K562 (cell line): ENCODE measurements at regions not wholly inside any gene's neighbourhood (a gene's known extent, or its start where the extent isn't known, plus 50 kb on each side); places are given as distances from the start of the nearest gene placed in this dataset.

Source experiments
- ATAC-seq: fragments of 200-7000 bp; cut with Tn5 transposase; 3 replicates; pipeline ENCODE4 v1.9.1; 2020; ENCODE audit warnings: moderate library complexity
- BruUV-seq: library from RNA; stranded (reverse); fragments of 400-500 nt; replicated peaks from 2 replicates; lab custom pipeline; 2021; lab: Mats Ljungman, UMichigan
- CTCF ChIA-PET: fragments of 300-600 bp; formaldehyde crosslinking; extraction: SDS; loops from one replicate; lab custom pipeline; 2021; ENCODE audit warnings: low intra/inter-chr PET ratio; lab: Yijun Ruan, JAX
- POLR2A ChIA-PET: fragments of 300-600, 350-650 bp; sonication (Branson Sonifier 250); formaldehyde crosslinking; extraction: SDS; loops from one replicate; lab custom pipeline; 2021; ENCODE audit warnings: antibody characterized with exemption, inconsistent platforms; lab: Yijun Ruan, JAX
- DNase-seq, 4 experiments: peaks; one replicate each; pipeline versions ENCODE4 v3.0.0 to v3.0.0-alpha.2; 2011 to 2018; ENCODE audit warnings: low spot score in 3 of 4, mixed read lengths in 3 of 4; ENCODE audit errors: extremely low read depth in 1 of 4
- FAIRE-seq: peaks from 2 replicates; lab custom pipeline; 2011; peaks lifted over from hg19 to GRCh38; lab: Jason Lieb, UNC
- H2AFZ ChIP-seq: 2 replicates; pipeline ENCODE4 v1.6.0; 2011; ENCODE audit warnings: low read depth, low read length, control low read depth, inconsistent platforms
- H3K27ac ChIP-seq: fragments of 200-600 bp; 3 replicates; pipeline ENCODE4 v1.8.0; 2011; ENCODE audit warnings: low read depth, mild to moderate bottlenecking, control low read depth, inconsistent platforms, low read length, moderate library complexity, mixed read lengths; ENCODE audit errors: extremely low read depth
- H3K27me3 ChIP-seq, 2 experiments: fragments of 300-600 bp in 1 of 2; 2 replicates in 1 of 2; 3 replicates in 1 of 2; pipeline versions ENCODE4 v1.6.0 to v1.8.0; 2011; ENCODE audit warnings: inconsistent platforms in 2 of 2, low read length in 2 of 2, mild to moderate bottlenecking in 1 of 2, mixed read lengths in 1 of 2, moderate library complexity in 1 of 2; ENCODE audit not compliant: control insufficient read depth in 2 of 2, insufficient read depth in 2 of 2
- H3K36me3 ChIP-seq: fragments of 300-600 bp; 3 replicates; pipeline ENCODE4 v1.8.0; 2011; ENCODE audit warnings: mild to moderate bottlenecking, low read length, inconsistent platforms; ENCODE audit not compliant: control insufficient read depth, insufficient read depth
- H3K4me1 ChIP-seq, 2 experiments: fragments of 200-600 bp in 1 of 2; replicated peaks in 1 of 2; 2 replicates in 1 of 2; 3 replicates in 1 of 2; pipeline versions ENCODE4 v1.5.1 to v1.8.0; 2011; ENCODE audit warnings: inconsistent platforms in 2 of 2, low read length in 2 of 2, mild to moderate bottlenecking in 1 of 2, mixed read lengths in 1 of 2, moderate library complexity in 1 of 2; ENCODE audit not compliant: control insufficient read depth in 2 of 2, insufficient read depth in 2 of 2
- H3K4me2 ChIP-seq: 2 replicates; pipeline ENCODE4 v1.6.1; 2011; ENCODE audit warnings: low read length, control low read depth, inconsistent platforms, mixed read lengths; ENCODE audit not compliant: insufficient read depth
- H3K4me3 ChIP-seq: fragments of 200-600 bp; sonication (generic), shearing (Covaris generic); 2 replicates; pipeline ENCODE4 v1.5.1; 2016; ENCODE audit warnings: control low read depth, inconsistent platforms
- H3K79me2 ChIP-seq: fragments of 200-600 bp; 3 replicates; pipeline ENCODE4 v1.8.0; 2011; ENCODE audit warnings: low read length, inconsistent platforms; ENCODE audit not compliant: control insufficient read depth, insufficient read depth
- H3K9ac ChIP-seq, 2 experiments: 2 replicates each; pipeline versions ENCODE4 v1.6.0 to v1.6.1; 2011; ENCODE audit warnings: low read depth in 2 of 2, low read length in 2 of 2, control low read depth in 1 of 2, inconsistent platforms in 1 of 2, mild to moderate bottlenecking in 1 of 2, mixed read lengths in 1 of 2; ENCODE audit not compliant: insufficient read depth in 1 of 2
- H3K9me1 ChIP-seq: one replicate; pipeline ENCODE4 v1.6.0; 2011; ENCODE audit warnings: inconsistent platforms, mild to moderate bottlenecking, low read length, moderate library complexity; ENCODE audit not compliant: control insufficient read depth, insufficient read depth
- H3K9me3 ChIP-seq: replicated peaks from 2 replicates; pipeline ENCODE4 v1.5.1; 2011; ENCODE audit warnings: low read depth, low read length, inconsistent platforms; ENCODE audit not compliant: control insufficient read depth, insufficient read depth
- H4K20me1 ChIP-seq: replicated peaks from 2 replicates; pipeline ENCODE4 v1.6.1; 2011; ENCODE audit warnings: low read length, inconsistent platforms, mixed read lengths; ENCODE audit not compliant: control insufficient read depth, insufficient read depth
- ARID1B ChIP-seq: fragments of 450-650 bp; IDR thresholded peaks from 2 replicates; pipeline ENCODE4 v1.6.1; 2016; ENCODE audit warnings: antibody characterized with exemption, mild to moderate bottlenecking, inconsistent platforms
- ELF1 ChIP-seq: fragments of 200-800 bp; sonication (Bioruptor generic); IDR thresholded peaks from 2 replicates; pipeline ENCODE4 v1.6.1; 2016; ENCODE audit warnings: missing genetic modification characterization, missing compliant biosample characterization
- MYNN ChIP-seq, 2 experiments: sonication (generic); formaldehyde crosslinking in 1 of 2; IDR thresholded peaks; 2 replicates each; pipeline versions ENCODE4 v1.5.0 to v1.6.1; 2016 to 2020; ENCODE audit warnings: antibody characterized with exemption in 1 of 2, missing genetic modification reagents in 1 of 2
- NEUROD1 ChIP-seq: fragments of 150-350 bp; IDR thresholded peaks from 2 replicates; pipeline ENCODE4 v1.6.1; 2014; ENCODE audit warnings: borderline replicate concordance, low read length, low read depth; ENCODE audit not compliant: partially characterized antibody
- PYGO2 ChIP-seq: fragments of 450-650 bp; IDR thresholded peaks from 2 replicates; pipeline ENCODE4 v1.6.1; 2016; ENCODE audit warnings: mild to moderate bottlenecking, missing genetic modification characterization, moderate library complexity, missing compliant biosample characterization
- RBM34 ChIP-seq: fragments of 200-400 bp; formaldehyde crosslinking; IDR thresholded peaks from 2 replicates; pipeline ENCODE4 v1.6.1; 2018; ENCODE audit warnings: low read length, borderline replicate concordance; ENCODE audit not compliant: insufficient read depth
- ZFP36 ChIP-seq: fragments of 150-350 bp; IDR thresholded peaks from 2 replicates; pipeline ENCODE4 v1.6.1; 2018; ENCODE audit warnings: low read length, low read depth; ENCODE audit not compliant: partially characterized antibody
- ZHX1 ChIP-seq: fragments of 150-350 bp; conservative IDR thresholded peaks from 2 replicates; pipeline ENCODE4 v1.6.1; 2014; ENCODE audit warnings: low read length
- ZNF24 ChIP-seq: fragments of 450-650 bp; IDR thresholded peaks from 2 replicates; pipeline ENCODE4 v1.6.1; 2016
- ZNF41 ChIP-seq: fragments of 250-450 bp; sonication (Bioruptor Pico); conservative IDR thresholded peaks from 2 replicates; pipeline ENCODE4 v1.4.0; 2020; ENCODE audit warnings: mild to moderate bottlenecking
- ZNF431 ChIP-seq: sonication (generic); formaldehyde crosslinking; IDR thresholded peaks from 2 replicates; pipeline ENCODE4 v1.8.0; 2022; ENCODE audit warnings: mild to moderate bottlenecking, missing genetic modification reagents
- WGBS: fragments of 100-300 bp; shearing (Covaris generic); methylation state at CpG from one replicate; pipeline ENCODE4 v1.1.6; 2016; ENCODE audit warnings: low coverage, mixed read lengths; ENCODE audit not compliant: insufficient coverage; ENCODE audit errors: missing lambda C conversion rate; 5-methylcytosine and 5-hydroxymethylcytosine counted together
- in situ Hi-C: fragments of 300-500 bp; cut with MboI; formaldehyde crosslinking; loops from 4 replicates; pipeline ENCODE4 v1.15.0; 2018; ENCODE audit warnings: inconsistent platforms, mixed read lengths
- intact Hi-C: fragments of 100-400 bp; cut with micrococcal nuclease; formaldehyde crosslinking; loops from 2 replicates; pipeline ENCODE4 v1.14.2; 2022

GRCh38 chr2:41160439-41160838 lies 708.5 kb upstream of the SLC8A1 start:
- Histone ChIP-seq H3K9me3 (no peaks in the 10 kb centered on the region), H3K27ac (no peak overlapping the region), H3K4me1 (no peaks in the 10 kb centered on the region), H3K9ac (no peak overlapping the region), H3K4me2 (no peak overlapping the region), H4K20me1 (no peaks in the 10 kb centered on the region), H3K79me2 (no peaks in the 10 kb centered on the region), H3K9me1 (no peaks in the 10 kb centered on the region), H2AFZ (no peak overlapping the region), H3K36me3 (no peaks in the 10 kb centered on the region), H3K27me3 (no peaks in the 10 kb centered on the region), H3K4me3 (no peak overlapping the region)
- 0% methylated on average over 1 of the region's 1 CpG for WGBS
- POLR2A ChIA-PET, result no interaction called here
- in situ Hi-C loops (no loop called here), intact Hi-C loops (no loop called here)
- FAIRE-seq (no peak), ATAC-seq (no peak), DNase-seq (no peak)
- BruUV-seq, result no TSS peak
- CTCF ChIA-PET, result no interaction called here
- TF ChIP-seq NEUROD1 (no peak), ZFP36 (no peak)
- TF ChIP-seq, all 486 proteins: peak for 0

GRCh38 chr2:41167014-41167413 lies 715.1 kb upstream of the SLC8A1 start:
- intact Hi-C loops (no loop called here), in situ Hi-C loops (no loop called here)
- H3K27ac ChIP-seq, result no peak overlapping the region
- ChIA-PET CTCF (no interaction called here), POLR2A (no interaction called here)
- no peaks in the 10 kb centered on the region for H3K79me2 ChIP-seq
- no peaks in the 10 kb centered on the region for H3K9me1 ChIP-seq
- H3K4me2 ChIP-seq, result no peak overlapping the region
- ATAC-seq (no peak), DNase-seq (no peak), FAIRE-seq (no peak)
- H3K9me3 ChIP-seq, result no peaks in the 10 kb centered on the region
- no peaks in the 10 kb centered on the region for H3K27me3 ChIP-seq
- H2AFZ ChIP-seq, result no peak overlapping the region
- WGBS, result 0% methylated on average over 2 of the region's 2 CpGs
- no peak overlapping the region for H3K4me3 ChIP-seq
- no peak overlapping the region for H3K9ac ChIP-seq
- no peaks in the 10 kb centered on the region for H3K4me1 ChIP-seq
- BruUV-seq, result no TSS peak
- no peaks in the 10 kb centered on the region for H3K36me3 ChIP-seq
- no peaks in the 10 kb centered on the region for H4K20me1 ChIP-seq
- TF ChIP-seq ELF1, result no peak
- TF ChIP-seq ZNF431 (CRISPR knock-in tag), result no peak
- no peak for TF ChIP-seq ARID1B
- TF ChIP-seq ZHX1, result no peak
- TF ChIP-seq ZNF41 (CRISPR knock-in tag), result no peak
- no peak for TF ChIP-seq RBM34
- TF ChIP-seq PYGO2, result no peak
- TF ChIP-seq ZNF24, result no peak
- TF ChIP-seq MYNN (IDR thresholded peaks at IDR 0.05), result no peak
- TF ChIP-seq MYNN (CRISPR knock-in tag; IDR thresholded peaks at IDR 0.05), result no peak
